ENCODE measurements at regions not wholly inside any gene's neighbourhood (a gene's known extent, or its start where the extent isn't known, plus 50 kb on each side); places are given as distances from the start of the nearest gene placed in this dataset.

- no peaks in the 10 kb centered on the region for H3K27me3 ChIP-seq
- no peak for DNase-seq (ENCODE audit: low spot score in 2 of 2)
- H3K9me3 ChIP-seq: no peaks in the 10 kb centered on the region
- no peaks in the 10 kb centered on the region for H3K4me1 ChIP-seq
- H3K4me3 ChIP-seq: no peak overlapping the region
- TF ChIP-seq CTCF (IDR thresholded peaks at IDR 0.05): no peak
- intact Hi-C loops (cut with DNase I): no loop called here
- H3K36me3 ChIP-seq: no peaks in the 10 kb centered on the region
- H3K27ac ChIP-seq: no peak overlapping the region
Measured at GRCh38 chr12:31880340-31880739, 78.9 kb upstream of the RESF1 start.

GRCh38 chr12:31877884-31878283 is 81.3 kb upstream of the RESF1 start:
- TF ChIP-seq CTCF (IDR thresholded peaks at IDR 0.05): no peak
- Histone ChIP-seq H3K36me3 (no peaks in the 10 kb centered on the region), H3K9me3 (no peaks in the 10 kb centered on the region), H3K4me1 (no peaks in the 10 kb centered on the region), H3K4me3 (no peak overlapping the region), H3K27me3 (no peaks in the 10 kb centered on the region), H3K27ac (no peak overlapping the region)
- no peak for DNase-seq (ENCODE audit: low spot score in 2 of 2)
- intact Hi-C loops (cut with DNase I): no loop called here

GRCh38 chr12:31876568-31877424 is 82.4 kb upstream of the RESF1 start:
- Histone ChIP-seq H3K9me3 (no peaks in the 10 kb centered on the region), H3K4me1 (no peaks in the 10 kb centered on the region), H3K4me3 (no peak overlapping the region), H3K27me3 (no peaks in the 10 kb centered on the region), H3K27ac (no peak overlapping the region), H3K36me3 (no peaks in the 10 kb centered on the region)
- no peak for DNase-seq (ENCODE audit: low spot score in 2 of 2)
- intact Hi-C loops (cut with DNase I): no loop called here
- no peak for TF ChIP-seq CTCF (IDR thresholded peaks at IDR 0.05)

GRCh38 chr12:31875609-31875964 is 83.6 kb upstream of the RESF1 start:
- TF ChIP-seq CTCF (IDR thresholded peaks at IDR 0.05): no peak
- H3K36me3 ChIP-seq: no peaks in the 10 kb centered on the region
- no peak overlapping the region for H3K27ac ChIP-seq
- no peaks in the 10 kb centered on the region for H3K27me3 ChIP-seq
- intact Hi-C loops (cut with DNase I): no loop called here
- H3K4me1 ChIP-seq: no peaks in the 10 kb centered on the region
- no peak for DNase-seq (ENCODE audit: low spot score in 2 of 2)
- H3K9me3 ChIP-seq: no peaks in the 10 kb centered on the region
- H3K4me3 ChIP-seq: no peak overlapping the region

- intact Hi-C loops (cut with DNase I): no loop called here
- DNase-seq (ENCODE audit: low spot score in 2 of 2): peak; percentile 30 to 70
- no peaks in the 10 kb centered on the region for H3K9me3 ChIP-seq
- no peak overlapping the region for H3K4me3 ChIP-seq
- TF ChIP-seq CTCF (IDR thresholded peaks at IDR 0.05): no peak
- H3K27me3 ChIP-seq: no peaks in the 10 kb centered on the region
- no peaks in the 10 kb centered on the region for H3K4me1 ChIP-seq
- peak overlapping the region in 1 of 2 donors; percentile 59 for H3K27ac ChIP-seq
- H3K36me3 ChIP-seq: no peaks in the 10 kb centered on the region
Measured at GRCh38 chr12:31874961-31875608, 84.1 kb upstream of the RESF1 start.

All from ascending aorta (tissue), 2 donors.